ENCODE measurements at regions not wholly inside any gene's neighbourhood (a gene's known extent, or its start where the extent isn't known, plus 50 kb on each side); places are given as distances from the start of the nearest gene placed in this dataset.
A peak's percentile ranks its signal among the peaks of the same experiment; 100 is the strongest.
"Not testable (repeated sequence)": the region's sequence is repeated elsewhere in the genome, so short reads cannot be mapped to it uniquely, and the experiment has no call there.

DNA sequence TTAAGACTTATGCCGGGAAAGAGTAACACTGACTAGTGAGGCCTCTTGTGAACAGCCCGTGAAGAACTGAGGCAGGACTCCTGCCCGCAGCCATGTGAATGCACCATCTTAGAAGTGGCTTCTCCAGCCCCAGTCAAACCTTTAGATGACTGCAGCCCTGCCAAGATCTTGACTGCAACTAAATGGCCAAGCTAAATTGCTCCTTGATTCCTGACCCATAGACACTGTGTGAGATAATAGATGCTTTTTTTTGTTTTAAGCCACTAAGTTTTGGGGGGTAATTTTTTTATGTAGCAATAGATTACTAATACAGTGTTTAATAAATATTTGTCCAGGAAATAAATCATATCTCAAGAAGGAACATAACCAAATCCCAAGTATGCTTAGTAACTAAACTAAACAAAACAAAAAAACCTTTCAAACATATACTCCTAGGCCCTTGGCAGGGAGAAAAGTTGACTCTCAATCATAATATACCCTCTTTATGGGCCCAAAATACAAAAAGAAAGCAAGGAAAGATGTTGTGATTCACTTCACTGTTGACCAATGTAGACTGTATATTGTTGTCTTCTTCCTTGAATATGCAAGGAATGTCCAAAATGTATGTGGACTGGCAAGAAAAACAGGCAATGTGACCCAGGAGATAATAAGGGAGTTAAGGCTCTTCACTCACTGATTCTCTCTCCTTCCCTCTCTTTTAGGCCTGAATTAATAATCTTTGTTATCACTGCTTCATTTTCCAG, 79.7 kb upstream of the ZNF366 start:
- no peaks in the 10 kb centered on the region for H3K36me3 ChIP-seq
- DNase-seq (ENCODE audit: low spot score) = no peak
- no peaks in the 10 kb centered on the region for H3K4me1 ChIP-seq
- TF ChIP-seq, protein P1, sequence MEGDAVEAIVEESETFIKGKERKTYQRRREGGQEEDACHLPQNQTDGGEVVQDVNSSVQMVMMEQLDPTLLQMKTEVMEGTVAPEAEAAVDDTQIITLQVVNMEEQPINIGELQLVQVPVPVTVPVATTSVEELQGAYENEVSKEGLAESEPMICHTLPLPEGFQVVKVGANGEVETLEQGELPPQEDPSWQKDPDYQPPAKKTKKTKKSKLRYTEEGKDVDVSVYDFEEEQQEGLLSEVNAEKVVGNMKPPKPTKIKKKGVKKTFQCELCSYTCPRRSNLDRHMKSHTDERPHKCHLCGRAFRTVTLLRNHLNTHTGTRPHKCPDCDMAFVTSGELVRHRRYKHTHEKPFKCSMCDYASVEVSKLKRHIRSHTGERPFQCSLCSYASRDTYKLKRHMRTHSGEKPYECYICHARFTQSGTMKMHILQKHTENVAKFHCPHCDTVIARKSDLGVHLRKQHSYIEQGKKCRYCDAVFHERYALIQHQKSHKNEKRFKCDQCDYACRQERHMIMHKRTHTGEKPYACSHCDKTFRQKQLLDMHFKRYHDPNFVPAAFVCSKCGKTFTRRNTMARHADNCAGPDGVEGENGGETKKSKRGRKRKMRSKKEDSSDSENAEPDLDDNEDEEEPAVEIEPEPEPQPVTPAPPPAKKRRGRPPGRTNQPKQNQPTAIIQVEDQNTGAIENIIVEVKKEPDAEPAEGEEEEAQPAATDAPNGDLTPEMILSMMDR (IDR thresholded peaks at IDR 0.05) = no peak
- H3K4me3 ChIP-seq = no peak overlapping the region
- no peaks in the 10 kb centered on the region for H3K9me3 ChIP-seq
- H3K27ac ChIP-seq = peak overlapping the region in 1 of 2 donors; percentile 0
- no peaks in the 10 kb centered on the region for H3K27me3 ChIP-seq

GRCh38 chr5:72584466-72584865, 77.3 kb upstream of the ZNF366 start:
- Histone ChIP-seq H3K27me3 (no peaks in the 10 kb centered on the region), H3K36me3 (no peaks in the 10 kb centered on the region), H3K9me3 (no peaks in the 10 kb centered on the region), H3K4me3 (no peak overlapping the region), H3K4me1 (no peaks in the 10 kb centered on the region), H3K27ac (peak overlapping the region in 1 of 2 donors; percentile 11)
- DNase-seq (ENCODE audit: low spot score) = no peak
- TF ChIP-seq, protein P1 (IDR thresholded peaks at IDR 0.05) = peak in 1 of 2 donors; percentile 29

GRCh38 chr5:72579290-72579689, 72.1 kb upstream of the ZNF366 start:
- not testable (repeated sequence) for H3K27me3 ChIP-seq, H3K36me3 ChIP-seq, H3K27ac ChIP-seq

DNA sequence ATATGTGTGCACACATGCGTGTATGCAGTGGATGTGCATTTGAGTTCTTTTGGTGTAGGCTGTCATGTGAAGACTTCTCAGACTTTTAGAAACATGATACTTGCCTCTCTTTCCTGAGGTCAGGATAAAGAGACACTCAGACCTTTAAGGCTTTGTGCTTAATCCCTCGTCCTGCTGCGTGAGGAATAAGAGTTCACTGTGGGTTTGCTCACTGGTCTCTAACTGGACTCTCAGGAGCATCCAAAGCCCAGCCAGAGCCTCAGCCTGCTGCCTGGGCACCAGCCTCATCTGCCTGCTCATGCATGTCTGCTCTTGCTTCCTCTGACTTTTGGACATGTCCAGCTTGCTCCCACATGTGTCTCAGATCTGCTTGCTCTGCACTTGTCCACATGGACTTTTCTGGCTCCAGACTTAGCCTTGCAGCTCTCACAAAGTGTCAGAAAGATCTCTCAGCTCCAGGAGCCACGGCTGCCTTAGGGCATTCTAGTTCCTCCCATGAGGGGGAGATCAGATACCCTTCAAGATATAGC, 65.1 kb upstream of the ZNF366 start:
- Histone ChIP-seq H3K27me3 (no peaks in the 10 kb centered on the region), H3K4me1 (no peaks in the 10 kb centered on the region), H3K36me3 (no peaks in the 10 kb centered on the region), H3K9me3 (no peaks in the 10 kb centered on the region), H3K27ac (no peak overlapping the region), H3K4me3 (no peak overlapping the region)
- TF ChIP-seq, protein P1 (IDR thresholded peaks at IDR 0.05) = no peak
- no peak for DNase-seq (ENCODE audit: low spot score)

More at GRCh38 chr5:72579290-72579689, 72.1 kb upstream of the ZNF366 start:
- H3K4me1 ChIP-seq; H3K9me3 ChIP-seq; DNase-seq (ENCODE audit: low spot score); H3K4me3 ChIP-seq: not testable (repeated sequence)

GRCh38 chr5:72569408-72569944, 62.3 kb upstream of the ZNF366 start:
- Histone ChIP-seq H3K27ac (no peak overlapping the region), H3K4me3 (no peak overlapping the region), H3K27me3 (no peaks in the 10 kb centered on the region), H3K9me3 (no peaks in the 10 kb centered on the region), H3K4me1 (no peaks in the 10 kb centered on the region), H3K36me3 (no peaks in the 10 kb centered on the region)
- no peak for DNase-seq (ENCODE audit: low spot score)
- TF ChIP-seq, protein P1 (IDR thresholded peaks at IDR 0.05) = no peak

DNA sequence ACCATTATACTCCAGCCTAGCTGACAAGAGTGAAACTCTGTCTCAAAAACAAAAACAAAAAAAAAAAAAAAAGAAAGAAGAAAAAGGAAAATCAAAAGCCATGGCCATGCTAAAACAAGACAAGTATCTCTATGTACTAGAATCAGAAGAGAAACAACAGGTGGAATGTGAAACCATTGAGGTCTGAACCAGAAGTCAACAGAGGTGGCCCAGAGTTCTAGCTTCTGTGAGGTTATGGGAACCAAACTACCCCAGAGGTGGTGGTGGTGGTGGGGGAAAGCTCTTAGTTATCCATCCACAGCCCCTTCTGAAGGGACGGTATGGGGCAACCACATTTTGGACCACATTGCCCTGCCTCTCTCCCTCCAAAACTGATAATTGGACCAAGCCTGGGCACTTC, 59.5 kb upstream of the ZNF366 start:
- no peaks in the 10 kb centered on the region for H3K4me1 ChIP-seq
- H3K36me3 ChIP-seq = no peaks in the 10 kb centered on the region
- TF ChIP-seq, protein P1 (IDR thresholded peaks at IDR 0.05) = no peak
- no peaks in the 10 kb centered on the region for H3K9me3 ChIP-seq
- no peak overlapping the region for H3K4me3 ChIP-seq
- H3K27me3 ChIP-seq = no peaks in the 10 kb centered on the region
- DNase-seq (ENCODE audit: low spot score) = no peak
- no peak overlapping the region for H3K27ac ChIP-seq
